ENCODE measurements at regions not wholly inside any gene's neighbourhood (a gene's known extent, or its start where the extent isn't known, plus 50 kb on each side); places are given as distances from the start of the nearest gene placed in this dataset.

DNA sequence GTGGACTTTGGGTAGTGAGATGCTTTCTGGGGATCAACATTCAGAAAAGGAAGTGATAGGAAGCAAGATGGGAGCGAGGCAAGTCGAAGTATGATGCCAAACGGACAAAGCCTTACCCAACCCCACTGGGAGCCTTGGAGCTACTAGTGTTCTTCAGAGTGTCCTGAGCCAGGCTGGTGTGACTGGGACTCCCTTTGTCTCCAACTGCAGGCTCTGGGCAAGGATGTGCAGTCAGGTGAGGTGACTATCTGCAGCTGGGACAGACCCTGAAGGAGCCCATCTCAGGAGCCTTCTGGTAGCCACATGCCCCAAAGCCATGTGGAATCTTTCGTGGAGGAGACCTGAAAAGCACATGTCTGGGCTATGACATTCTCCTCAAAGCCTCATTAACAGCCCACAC, 360.6 kb downstream of the MTRR start:
- WGBS, 2 experiments (ENCODE audit: insufficient coverage in 1 of 2, insufficient read length in 1 of 2) = 80 to 92% methylated on average over 1 to 4 of the region's 4 CpGs
- Histone ChIP-seq H3K27ac (ENCODE audit: low read depth, low read length) (no peak overlapping the region), H3K27me3 (ENCODE audit: control insufficient read depth, insufficient read depth, low read length, poor library complexity, severe bottlenecking) (peaks cover 5% of the 10 kb centered on the region), H3K9me3 (ENCODE audit: control insufficient read depth, low read length) (no peaks in the 10 kb centered on the region), H3K36me3 (ENCODE audit: control insufficient read depth, insufficient read depth, low read length) (no peaks in the 10 kb centered on the region), H3K4me3 (ENCODE audit: low read length) (no peak overlapping the region), H3K9ac (ENCODE audit: extremely low read depth, low read length, poor library complexity, severe bottlenecking) (no peak overlapping the region), H3K4me1 (ENCODE audit: control insufficient read depth, insufficient read depth, low read length) (no peaks in the 10 kb centered on the region)
- no peak for DNase-seq
- Mint-ChIP-seq H3K36me3 (ENCODE audit: low read depth) (no peaks in the 10 kb centered on the region), H3K4me3 (no peak overlapping the region), H3K27ac (no peak overlapping the region), H3K4me1 (no peaks in the 10 kb centered on the region), H3K27me3 (ENCODE audit: insufficient read depth) (no peaks in the 10 kb centered on the region), H3K9me3 (peaks cover 8% of the 10 kb centered on the region)
- TF ChIP-seq CTCF (conservative IDR thresholded peaks at IDR 0.05) = no peak

DNA sequence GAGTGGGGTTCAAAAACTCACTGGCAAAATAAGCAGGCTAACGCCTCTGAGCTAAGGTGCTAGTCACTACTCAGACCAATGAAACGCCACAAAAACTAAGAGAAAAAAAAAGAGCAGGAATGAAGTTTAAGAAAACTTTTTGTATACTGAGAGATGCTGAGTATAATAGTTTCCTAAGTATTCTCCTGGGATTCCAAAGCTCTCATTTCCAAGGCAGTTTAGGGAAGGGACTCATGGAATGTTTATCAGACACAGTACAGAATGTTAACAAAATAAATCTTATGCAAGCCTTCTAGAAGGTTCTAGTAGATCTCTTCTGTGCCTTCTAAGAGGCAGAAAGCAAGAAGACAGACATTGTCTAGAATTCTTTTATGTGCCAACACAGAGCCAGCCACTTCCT, 361.9 kb downstream of the MTRR start:
- no peak overlapping the region for H3K27ac ChIP-seq (ENCODE audit: low read depth, low read length)
- no peak overlapping the region for H3K27ac Mint-ChIP-seq
- no peak for TF ChIP-seq CTCF (conservative IDR thresholded peaks at IDR 0.05)
- no peaks in the 10 kb centered on the region for H3K4me1 ChIP-seq (ENCODE audit: control insufficient read depth, insufficient read depth, low read length)
- H3K9ac ChIP-seq (ENCODE audit: extremely low read depth, low read length, poor library complexity, severe bottlenecking) = no peak overlapping the region
- no peaks in the 10 kb centered on the region for H3K4me1 Mint-ChIP-seq
- no peaks in the 10 kb centered on the region for H3K36me3 ChIP-seq (ENCODE audit: control insufficient read depth, insufficient read depth, low read length)
- no peaks in the 10 kb centered on the region for H3K27me3 Mint-ChIP-seq (ENCODE audit: insufficient read depth)
- 90 to 96% methylated on average over 2 of the region's 2 CpGs for WGBS, 2 experiments (ENCODE audit: insufficient coverage in 1 of 2, insufficient read length in 1 of 2)
- peaks cover 5% of the 10 kb centered on the region for H3K27me3 ChIP-seq (ENCODE audit: control insufficient read depth, insufficient read depth, low read length, poor library complexity, severe bottlenecking)
- no peak for DNase-seq
- no peaks in the 10 kb centered on the region for H3K9me3 Mint-ChIP-seq
- H3K9me3 ChIP-seq (ENCODE audit: control insufficient read depth, low read length) = no peaks in the 10 kb centered on the region
- no peaks in the 10 kb centered on the region for H3K36me3 Mint-ChIP-seq (ENCODE audit: low read depth)
- H3K4me3 Mint-ChIP-seq = no peak overlapping the region
- no peak overlapping the region for H3K4me3 ChIP-seq (ENCODE audit: low read length)

DNA sequence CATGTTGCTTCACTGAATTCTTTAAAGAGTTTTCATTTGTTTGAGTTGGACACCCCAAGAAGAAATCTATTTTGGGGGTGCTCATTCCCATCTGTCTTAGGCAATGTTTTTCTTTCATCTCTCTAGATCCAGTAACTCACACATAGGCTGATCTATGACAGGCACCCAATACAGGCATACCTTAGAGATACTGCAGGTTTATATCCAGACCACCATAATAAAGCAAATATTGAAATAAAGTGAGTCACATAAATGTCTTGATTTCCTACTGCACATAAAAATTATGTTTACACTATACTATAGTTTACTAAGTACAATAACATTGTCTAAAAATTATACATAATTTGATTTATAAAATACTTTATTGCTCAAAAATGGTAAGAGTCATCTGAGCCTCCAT, 364.5 kb downstream of the MTRR start:
- peaks cover 5% of the 10 kb centered on the region for H3K27me3 ChIP-seq (ENCODE audit: control insufficient read depth, insufficient read depth, low read length, poor library complexity, severe bottlenecking)
- no peaks in the 10 kb centered on the region for H3K36me3 ChIP-seq (ENCODE audit: control insufficient read depth, insufficient read depth, low read length)
- Mint-ChIP-seq H3K9me3 (no peaks in the 10 kb centered on the region), H3K36me3 (ENCODE audit: low read depth) (no peaks in the 10 kb centered on the region), H3K27me3 (ENCODE audit: insufficient read depth) (no peaks in the 10 kb centered on the region), H3K4me3 (no peak overlapping the region), H3K4me1 (no peaks in the 10 kb centered on the region), H3K27ac (no peak overlapping the region)
- DNase-seq = no peak
- TF ChIP-seq CTCF (conservative IDR thresholded peaks at IDR 0.05) = no peak
- no peak overlapping the region for H3K9ac ChIP-seq (ENCODE audit: extremely low read depth, low read length, poor library complexity, severe bottlenecking)
- no peaks in the 10 kb centered on the region for H3K4me1 ChIP-seq (ENCODE audit: control insufficient read depth, insufficient read depth, low read length)
- H3K27ac ChIP-seq (ENCODE audit: low read depth, low read length) = no peak overlapping the region
- no peak overlapping the region for H3K4me3 ChIP-seq (ENCODE audit: low read length)
- no peaks in the 10 kb centered on the region for H3K9me3 ChIP-seq (ENCODE audit: control insufficient read depth, low read length)

Data from endodermal cell (in vitro differentiated cells).